ENCODE measurements at regions not wholly inside any gene's neighbourhood (a gene's known extent, or its start where the extent isn't known, plus 50 kb on each side); places are given as distances from the start of the nearest gene placed in this dataset.
A peak's percentile ranks its signal among the peaks of the same experiment; 100 is the strongest.

GRCh38 chr6:133730881-133731280 is 158.0 kb upstream of the TCF21 start:
- intact Hi-C loops (cut with micrococcal nuclease) (no loop called here), dilution Hi-C loops (cut with HindIII; ENCODE audit: low sequenced_read_pairs, unreplicated experiment) (no loop called here)

More at GRCh38 chr6:133730881-133731280, 158.0 kb upstream of the TCF21 start:
- CTCF ChIA-PET: no interaction called here
- no TSS peak for BruUV-seq (replicated peaks)
- peak; percentile 86 for ATAC-seq (ENCODE audit: low read depth)
- H3K14ac ChIP-seq (replicated peaks; ENCODE audit: low read depth, low read length): peak overlapping the region; percentile 66; the same call in 1 of the 2 replicates
- no peak overlapping the region for H3K23ac ChIP-seq (ENCODE audit: low read depth, low read length)
- peak overlapping the region; percentile 2; the same call in 1 of the 2 replicates for H3K4me2 ChIP-seq (ENCODE audit: low read depth, low read length)
- WGBS, 2 experiments (ENCODE audit: extremely low coverage in 2 of 2, insufficient read length in 1 of 2): no CpG with 5 or more reads among the region's 4 CpGs
- H2AK9ac ChIP-seq (replicated peaks; ENCODE audit: low read depth, low read length, poor library complexity): no peak overlapping the region
- H3K9ac ChIP-seq (ENCODE audit: low read depth, low read length): no peak overlapping the region
- peak; percentile 60 for DNase-seq
- POLR2A ChIA-PET (ENCODE audit: unreplicated experiment): no interaction called here
- H3K4ac ChIP-seq (ENCODE audit: low read depth, low read length): peak overlapping the region; percentile 5; the same call in 1 of the 2 replicates
- H4K5ac ChIP-seq (ENCODE audit: low read depth, low read length): peak overlapping the region; percentile 2; the same call in 1 of the 2 replicates
- no peak overlapping the region for H4K91ac ChIP-seq (ENCODE audit: insufficient read depth, low read depth, low read length)
- 0 out of 2 replicates have a peak overlapping the region, but pooled peaks have one; percentile 8 for H3K27ac ChIP-seq (ENCODE audit: insufficient read depth, low read length)
- TF ChIP-seq NFE2L2 (IDR thresholded peaks at IDR 0.05; ENCODE audit: low read depth, low read length) (no peak), CHD1 (IDR thresholded peaks at IDR 0.05; ENCODE audit: low read depth, low read length) (no peak), RCOR1 (IDR thresholded peaks at IDR 0.05; ENCODE audit: insufficient replicate concordance, low read length) (no peak), CEBPB (IDR thresholded peaks at IDR 0.05; ENCODE audit: low read depth, low read length) (no peak), ELK1 (IDR thresholded peaks at IDR 0.05; ENCODE audit: borderline replicate concordance, low read depth, low read length) (no peak), MAFK (IDR thresholded peaks at IDR 0.05; ENCODE audit: low read depth, low read length) (no peak), RAD21 (IDR thresholded peaks at IDR 0.05; ENCODE audit: low read length) (no peak), FOS (IDR thresholded peaks at IDR 0.05; ENCODE audit: low read depth, low read length) (no peak), MAZ (IDR thresholded peaks at IDR 0.05; ENCODE audit: borderline replicate concordance, low read depth, low read length) (no peak), SMC3 (IDR thresholded peaks at IDR 0.05; ENCODE audit: low read depth, low read length) (no peak), MXI1 (IDR thresholded peaks at IDR 0.05; ENCODE audit: borderline replicate concordance, low read depth, low read length) (no peak), RFX5 (IDR thresholded peaks at IDR 0.05; ENCODE audit: low read depth, low read length) (no peak), CTCF (conservative IDR thresholded peaks at IDR 0.05; ENCODE audit: low read depth, low read length) (no peak), USF2 (IDR thresholded peaks at IDR 0.05; ENCODE audit: low read depth, low read length) (no peak)
- H3K56ac ChIP-seq (ENCODE audit: extremely low read depth, insufficient read depth, low read length): no peak overlapping the region
- no peaks in the 10 kb centered on the region for H3K9me1 ChIP-seq (ENCODE audit: insufficient read depth, low read length)
- H2AFZ ChIP-seq (replicated peaks; ENCODE audit: low read length, poor library complexity): no peak overlapping the region
- no peaks in the 10 kb centered on the region for H3K27me3 ChIP-seq (ENCODE audit: control insufficient read depth, insufficient read depth, low read length)
- H3K18ac ChIP-seq (ENCODE audit: low read depth, low read length): peak overlapping the region; percentile 50; the same call in 1 of the 2 replicates
- peaks cover 8% of the 10 kb centered on the region for H3K9me3 ChIP-seq (ENCODE audit: control insufficient read depth, insufficient read depth, low read length)
- in situ Hi-C loops (cut with MboI; ENCODE audit: low sequenced_read_pairs): no loop called here
- no peak overlapping the region for H2AK5ac ChIP-seq (ENCODE audit: low read depth, low read length)
- H2BK5ac ChIP-seq (ENCODE audit: low read depth, low read length, poor library complexity, severe bottlenecking): peak overlapping the region; percentile 25
- H3K4me3 ChIP-seq (ENCODE audit: insufficient read depth, low read depth, low read length): no peak overlapping the region
- peak overlapping the region; percentile 16; the same call in 2 of the 3 replicates for H2BK15ac ChIP-seq (ENCODE audit: low read depth, low read length)
- no peaks in the 10 kb centered on the region for H4K20me1 ChIP-seq (ENCODE audit: insufficient read depth, low read length)
- peak overlapping the region; percentile 73; the same call in 1 of the 2 replicates for H2BK20ac ChIP-seq (ENCODE audit: low read depth, low read length)
- peak overlapping the region in 1 of 2 experiments; percentile 57; a peak in 3 of 4 replicates for H4K8ac ChIP-seq (ENCODE audit: low read depth in 2 of 2, low read length in 2 of 2)
- H3K79me1 ChIP-seq (ENCODE audit: low read depth in 1 of 2, low read length in 2 of 2): no peaks in the 10 kb centered on the region
- H3K4me1 ChIP-seq (ENCODE audit: control insufficient read depth, insufficient read depth, low read length): no peaks in the 10 kb centered on the region; the same call in 1 of the 2 replicates
- H2BK120ac ChIP-seq (ENCODE audit: low read depth, low read length): peak overlapping the region; percentile 67; the same call in 1 of the 2 replicates
- no peaks in the 10 kb centered on the region for H3K36me3 ChIP-seq (ENCODE audit: control insufficient read depth, insufficient read depth, low read length)

All from IMR-90 (cell line).